HG02623 (cell line): ENCODE measurements at regions not wholly inside any gene's neighbourhood (a gene's known extent, or its start where the extent isn't known, plus 50 kb on each side); places are given as distances from the start of the nearest gene placed in this dataset.

Experiments used
- ATAC-seq: cut with Tn5 transposase; IDR thresholded peaks from one replicate; pipeline ENCODE4 v1.9.1; 2021; ENCODE audit warnings: moderate library complexity; ENCODE audit not compliant: unreplicated experiment

- ATAC-seq: no peak
Observed at GRCh38 chr11:81071606-81072005, 1630.8 kb upstream of the TENM4 start.

GRCh38 chr11:81070948-81071347 lies 1630.1 kb upstream of the TENM4 start:
- ATAC-seq: no peak

- ATAC-seq: no peak
Observed at GRCh38 chr11:81059356-81059755, 1618.5 kb upstream of the TENM4 start.

GRCh38 chr11:81052344-81053158 lies 1611.7 kb upstream of the TENM4 start:
- no peak for ATAC-seq

- ATAC-seq: no peak
Observed at GRCh38 chr11:81039916-81040524, 1599.2 kb upstream of the TENM4 start.

- no peak for ATAC-seq
Observed at GRCh38 chr11:81036168-81036870, 1595.5 kb upstream of the TENM4 start.

GRCh38 chr11:81033779-81034540 lies 1593.1 kb upstream of the TENM4 start:
- no peak for ATAC-seq

GRCh38 chr11:81032906-81033305 lies 1592.1 kb upstream of the TENM4 start:
- no peak for ATAC-seq

GRCh38 chr11:81030186-81030585 lies 1589.4 kb upstream of the TENM4 start:
- no peak for ATAC-seq

- no peak for ATAC-seq
Observed at GRCh38 chr11:81026032-81026431, 1585.2 kb upstream of the TENM4 start.

GRCh38 chr11:81022057-81022456 lies 1581.2 kb upstream of the TENM4 start:
- no peak for ATAC-seq

- ATAC-seq: no peak
Observed at GRCh38 chr11:81010631-81011030, 1569.8 kb upstream of the TENM4 start.

- ATAC-seq: no peak
Observed at GRCh38 chr11:81007046-81007445, 1566.2 kb upstream of the TENM4 start.

- ATAC-seq: peak; percentile 75
Observed at GRCh38 chr11:81005595-81005994, 1564.8 kb upstream of the TENM4 start.

GRCh38 chr11:81004576-81004975 lies 1563.7 kb upstream of the TENM4 start:
- ATAC-seq: no peak

- ATAC-seq: no peak
Observed at GRCh38 chr11:81002374-81002773, 1561.5 kb upstream of the TENM4 start.

GRCh38 chr11:81000735-81001134 lies 1559.9 kb upstream of the TENM4 start:
- no peak for ATAC-seq

GRCh38 chr11:81000334-81000733 lies 1559.5 kb upstream of the TENM4 start:
- no peak for ATAC-seq

- ATAC-seq: no peak
Observed at GRCh38 chr11:80995523-80995922, 1554.7 kb upstream of the TENM4 start.

GRCh38 chr11:80993536-80993935 lies 1552.7 kb upstream of the TENM4 start:
- ATAC-seq: no peak

GRCh38 chr11:80990885-80991284 lies 1550.1 kb upstream of the TENM4 start:
- ATAC-seq: no peak
